PC-9 (cell line): ENCODE measurements at regions not wholly inside any gene's neighbourhood (a gene's known extent, or its start where the extent isn't known, plus 50 kb on each side); places are given as distances from the start of the nearest gene placed in this dataset.

ENCODE experiments used
- EZH2 ChIP-seq: fragments of 200-600 bp; sonication (generic); IDR thresholded peaks from 2 replicates; pipeline ENCODE4 v1.8.0; 2017; ENCODE audit warnings: antibody characterized with exemption, low read depth
- TF ChIP-seq, protein P1 (sequence below): fragments of 200-600 bp; sonication (generic); conservative IDR thresholded peaks from 2 replicates; pipeline ENCODE4 v1.6.1; 2017; ENCODE audit warnings: mixed run types, antibody characterized with exemption, mild to moderate bottlenecking, moderate library complexity

DNA sequence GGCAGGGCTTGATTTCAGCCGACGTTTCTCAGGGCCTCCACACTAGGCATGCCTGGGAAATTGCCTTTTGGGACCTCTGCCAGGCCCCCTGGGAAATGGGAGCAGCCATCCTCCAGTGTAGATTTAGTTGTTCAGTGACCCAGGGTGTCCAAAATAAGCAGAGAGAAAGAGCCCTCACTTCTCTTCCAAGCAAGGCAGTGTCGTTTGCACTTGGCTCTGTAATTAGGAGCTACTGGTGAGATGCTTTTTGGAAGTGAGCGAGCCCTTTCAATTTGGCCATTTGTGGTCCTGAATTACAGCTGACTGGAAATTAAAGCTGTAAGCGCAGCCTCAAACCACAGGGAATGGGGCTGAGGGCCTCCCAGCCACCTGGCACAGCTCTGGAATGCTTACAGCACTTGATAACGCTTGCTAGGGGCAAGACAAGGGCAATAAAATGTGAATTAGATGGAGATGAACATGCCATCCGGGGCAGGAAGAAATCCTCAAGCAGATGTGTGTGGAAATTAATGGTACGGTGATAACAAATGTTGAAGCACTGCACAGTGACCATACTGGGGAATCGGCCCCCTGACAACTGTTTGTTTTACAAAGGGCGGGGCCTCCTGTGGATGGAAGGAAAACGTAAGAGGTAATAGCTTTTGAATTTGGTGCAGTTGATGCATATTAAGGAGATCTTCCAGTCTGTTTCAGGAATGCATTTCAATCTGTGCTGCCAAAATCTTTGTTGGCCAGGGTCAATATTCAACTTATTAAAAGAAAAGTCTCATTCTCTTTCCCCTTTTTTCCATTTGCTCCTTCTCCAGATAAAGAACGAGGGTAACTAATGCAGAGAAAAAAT, 173.1 kb downstream of the UXS1 start:
- TF ChIP-seq, protein P1, sequence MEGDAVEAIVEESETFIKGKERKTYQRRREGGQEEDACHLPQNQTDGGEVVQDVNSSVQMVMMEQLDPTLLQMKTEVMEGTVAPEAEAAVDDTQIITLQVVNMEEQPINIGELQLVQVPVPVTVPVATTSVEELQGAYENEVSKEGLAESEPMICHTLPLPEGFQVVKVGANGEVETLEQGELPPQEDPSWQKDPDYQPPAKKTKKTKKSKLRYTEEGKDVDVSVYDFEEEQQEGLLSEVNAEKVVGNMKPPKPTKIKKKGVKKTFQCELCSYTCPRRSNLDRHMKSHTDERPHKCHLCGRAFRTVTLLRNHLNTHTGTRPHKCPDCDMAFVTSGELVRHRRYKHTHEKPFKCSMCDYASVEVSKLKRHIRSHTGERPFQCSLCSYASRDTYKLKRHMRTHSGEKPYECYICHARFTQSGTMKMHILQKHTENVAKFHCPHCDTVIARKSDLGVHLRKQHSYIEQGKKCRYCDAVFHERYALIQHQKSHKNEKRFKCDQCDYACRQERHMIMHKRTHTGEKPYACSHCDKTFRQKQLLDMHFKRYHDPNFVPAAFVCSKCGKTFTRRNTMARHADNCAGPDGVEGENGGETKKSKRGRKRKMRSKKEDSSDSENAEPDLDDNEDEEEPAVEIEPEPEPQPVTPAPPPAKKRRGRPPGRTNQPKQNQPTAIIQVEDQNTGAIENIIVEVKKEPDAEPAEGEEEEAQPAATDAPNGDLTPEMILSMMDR, result no peak
- TF ChIP-seq EZH2, result no peak
